Myocyte (in vitro differentiated cells): ENCODE measurements at regions not wholly inside any gene's neighbourhood (a gene's known extent, or its start where the extent isn't known, plus 50 kb on each side); places are given as distances from the start of the nearest gene placed in this dataset.

Experiments
- DNase-seq: peaks from one replicate; pipeline ENCODE4 v3.0.0-alpha.2; 2012; ENCODE audit warnings: low read depth

GRCh38 chr2:125850541-125850940 lies 805.4 kb upstream of the GYPC start:
- no peak for DNase-seq

GRCh38 chr2:125852364-125852763 lies 803.6 kb upstream of the GYPC start:
- no peak for DNase-seq

GRCh38 chr2:125853626-125854025 lies 802.3 kb upstream of the GYPC start:
- DNase-seq: no peak

- DNase-seq: no peak
These were observed 800.8 kb upstream of the GYPC start for GRCh38 chr2:125855204-125855603.

DNA sequence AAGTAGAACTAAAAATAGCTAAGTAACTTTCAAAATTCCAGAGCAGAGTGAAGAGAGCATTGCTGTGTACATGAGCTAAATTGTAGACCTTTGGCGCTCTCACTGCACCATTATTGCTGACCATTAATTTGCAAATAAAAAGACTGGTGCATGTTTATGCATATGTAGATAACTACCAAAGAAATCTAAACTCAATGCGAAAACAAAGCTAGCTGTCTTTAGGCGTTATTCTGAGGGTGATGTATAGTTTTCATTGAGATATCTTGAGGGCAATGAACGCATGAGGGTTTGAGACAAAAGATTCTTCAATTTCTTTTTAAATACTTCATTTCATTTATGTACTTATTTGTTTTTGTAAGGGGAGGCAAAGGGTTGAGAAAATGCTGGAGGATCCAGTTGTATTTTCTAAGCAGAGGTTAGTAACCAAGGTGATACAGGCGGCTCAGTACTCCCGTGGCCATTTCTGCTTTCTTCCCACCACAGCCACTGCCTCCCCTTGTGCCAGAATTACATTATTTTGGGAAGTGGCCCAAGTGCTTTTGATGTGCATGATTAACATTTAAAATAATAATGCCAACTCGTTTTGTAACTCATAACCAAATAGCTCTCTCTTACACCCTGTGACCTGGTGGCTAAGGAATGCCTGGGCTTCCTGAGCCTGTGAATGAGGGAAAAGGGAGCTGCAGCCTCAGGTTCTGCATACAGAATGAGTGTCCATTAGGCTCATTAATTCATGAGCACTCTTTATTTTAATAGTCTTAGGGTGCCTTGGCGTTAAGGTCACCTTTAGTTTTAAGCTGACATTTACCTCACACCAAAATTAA lies 797.8 kb upstream of the GYPC start:
- no peak for DNase-seq

DNA sequence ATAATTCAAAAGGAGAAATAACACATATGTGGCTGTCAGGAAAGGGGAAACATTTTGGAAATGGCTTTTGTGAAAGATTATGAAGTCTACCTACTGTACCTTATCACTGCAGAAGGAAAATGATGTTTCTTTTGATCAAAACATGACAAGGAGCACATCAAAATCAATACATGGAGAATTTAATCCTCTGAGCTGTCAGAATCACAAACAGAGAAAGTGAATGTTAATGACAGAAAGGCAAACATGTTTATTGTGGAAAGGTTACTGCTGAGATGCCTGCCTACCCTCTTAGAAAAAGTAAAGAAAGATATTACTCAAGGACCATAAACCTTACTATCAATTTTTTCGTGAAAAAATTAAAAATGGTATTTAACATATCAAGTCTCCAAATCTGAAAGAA lies 794.5 kb upstream of the GYPC start:
- no peak for DNase-seq

DNA sequence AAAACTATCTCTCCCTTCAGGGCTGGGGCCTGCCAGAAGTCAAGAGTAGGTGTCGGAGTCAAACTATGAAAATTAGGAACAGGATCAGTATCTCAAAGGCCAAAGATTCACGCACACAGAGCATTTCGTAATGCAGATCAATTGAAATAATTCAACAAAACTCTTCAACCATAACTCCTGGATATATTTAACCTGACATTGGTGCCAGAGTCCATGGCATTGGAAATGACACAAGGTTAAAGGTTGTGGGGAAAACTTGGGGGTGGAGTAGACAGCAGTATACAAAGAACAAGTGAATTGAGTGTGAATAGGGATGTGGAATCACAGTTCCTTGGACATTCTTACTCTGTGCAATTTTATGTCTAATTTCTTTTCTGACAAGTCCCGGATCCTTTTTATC lies 788.0 kb upstream of the GYPC start:
- no peak for DNase-seq

DNA sequence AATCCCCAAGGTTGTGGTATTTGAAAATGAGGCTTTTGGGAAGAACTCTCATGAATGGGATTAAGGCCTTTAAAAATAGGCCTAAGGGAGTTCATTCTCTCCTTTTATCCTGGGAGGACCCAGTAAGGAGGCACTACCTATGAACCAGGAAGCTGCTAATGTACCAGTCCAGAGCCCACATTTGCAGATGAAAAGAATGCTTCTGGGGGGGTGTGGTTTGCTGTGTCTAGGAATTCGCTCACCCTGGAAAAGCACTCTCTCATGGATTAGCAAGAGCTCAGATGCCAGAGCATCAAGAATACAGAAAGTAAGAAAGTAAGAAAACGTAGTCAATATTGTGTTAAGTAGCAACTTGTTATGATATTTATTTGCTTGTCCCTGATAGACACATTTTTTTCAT lies 785.7 kb upstream of the GYPC start:
- DNase-seq: no peak

GRCh38 chr2:125870746-125871145 lies 785.2 kb upstream of the GYPC start:
- no peak for DNase-seq

- no peak for DNase-seq
These were observed 781.4 kb upstream of the GYPC start for GRCh38 chr2:125874564-125874963.

GRCh38 chr2:125885340-125885739 lies 770.6 kb upstream of the GYPC start:
- no peak for DNase-seq

DNA sequence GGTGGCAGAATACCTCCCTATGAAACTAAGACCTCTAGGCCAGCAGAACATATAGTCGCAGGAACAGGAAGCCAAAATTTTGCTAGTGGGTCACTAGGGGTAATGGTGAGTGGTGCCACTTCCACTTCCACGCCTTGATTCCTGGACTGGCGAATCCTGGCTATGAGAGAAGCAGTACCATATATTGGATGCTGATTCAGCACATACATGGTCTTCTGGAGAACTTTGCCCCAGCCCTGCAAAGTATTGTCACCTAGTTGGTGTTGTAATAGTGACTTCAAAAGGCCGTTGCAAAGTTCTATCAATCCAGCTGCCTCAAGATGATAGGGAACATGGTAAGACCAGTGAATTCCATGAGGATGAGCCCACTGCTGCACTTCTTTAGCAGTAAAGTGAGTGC lies 769.8 kb upstream of the GYPC start:
- DNase-seq: no peak

DNA sequence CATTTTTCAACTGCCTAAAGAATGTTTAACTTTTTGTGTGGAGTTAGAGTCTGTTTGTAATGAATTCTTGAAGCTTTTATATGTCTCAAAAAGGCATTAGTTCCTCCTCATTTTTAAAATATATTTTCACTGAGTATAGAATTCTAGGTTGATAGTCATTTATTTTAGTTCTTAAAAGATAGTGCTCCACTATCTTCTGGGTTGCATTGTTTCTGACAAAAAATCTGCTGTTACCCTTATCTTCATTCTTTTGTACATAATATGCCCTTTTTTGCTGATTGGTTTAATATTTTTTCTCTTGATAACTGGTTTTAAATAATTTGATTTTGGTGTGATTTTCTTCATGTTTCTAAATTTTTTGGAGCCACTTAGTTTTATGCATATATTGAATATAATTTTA lies 754.7 kb upstream of the GYPC start:
- DNase-seq: no peak

DNA sequence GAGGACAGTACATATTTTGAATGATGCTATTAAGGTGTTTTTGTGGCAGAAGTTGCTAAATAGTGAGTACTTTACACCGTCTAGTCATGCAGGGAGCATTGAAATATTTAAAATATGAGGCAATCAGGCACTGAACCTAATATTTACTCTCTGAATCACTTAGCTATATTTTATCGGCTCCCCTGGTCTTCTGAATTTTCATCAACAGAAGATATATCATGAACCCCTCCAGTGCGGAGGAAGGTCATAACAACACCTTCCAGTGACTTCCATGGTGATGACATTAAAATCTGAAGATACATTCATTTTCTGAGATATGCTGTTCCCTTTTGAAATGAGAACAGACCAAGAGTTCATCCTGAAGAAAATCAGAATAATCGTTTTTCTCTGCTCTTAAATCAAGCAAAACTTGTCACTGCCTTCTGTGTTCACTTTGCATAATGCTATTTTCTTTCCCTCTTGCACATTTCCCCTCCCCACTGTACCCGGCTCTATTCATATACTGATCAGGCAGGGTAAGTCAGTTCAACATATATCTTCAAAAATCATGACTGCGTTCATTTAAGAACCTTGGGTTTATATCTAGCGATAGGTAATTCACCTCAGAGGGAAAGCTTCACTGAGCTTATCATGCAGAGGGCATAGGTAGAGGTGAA lies 729.9 kb upstream of the GYPC start:
- DNase-seq: no peak

DNA sequence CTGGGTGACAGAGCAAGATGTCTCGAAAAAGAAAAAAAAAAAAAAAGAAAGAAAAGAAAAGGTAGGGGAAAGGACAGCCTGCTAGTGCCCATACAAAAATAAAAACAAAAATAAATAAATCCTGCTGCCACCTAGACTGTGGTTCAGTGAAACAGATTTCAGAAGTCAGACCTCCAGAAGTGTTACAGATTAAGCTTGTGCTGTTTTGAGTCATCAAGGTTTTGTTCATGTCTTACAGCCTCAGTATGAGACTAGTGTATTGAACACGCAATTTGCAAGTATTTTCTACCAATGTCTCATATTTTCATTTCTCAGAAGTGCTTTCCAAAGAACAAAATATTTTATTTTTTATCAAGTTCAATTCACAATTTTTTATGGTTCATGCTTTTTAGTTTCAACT lies 720.4 kb upstream of the GYPC start:
- no peak for DNase-seq

- no peak for DNase-seq
These were observed 713.2 kb upstream of the GYPC start for GRCh38 chr2:125942585-125943424.

DNA sequence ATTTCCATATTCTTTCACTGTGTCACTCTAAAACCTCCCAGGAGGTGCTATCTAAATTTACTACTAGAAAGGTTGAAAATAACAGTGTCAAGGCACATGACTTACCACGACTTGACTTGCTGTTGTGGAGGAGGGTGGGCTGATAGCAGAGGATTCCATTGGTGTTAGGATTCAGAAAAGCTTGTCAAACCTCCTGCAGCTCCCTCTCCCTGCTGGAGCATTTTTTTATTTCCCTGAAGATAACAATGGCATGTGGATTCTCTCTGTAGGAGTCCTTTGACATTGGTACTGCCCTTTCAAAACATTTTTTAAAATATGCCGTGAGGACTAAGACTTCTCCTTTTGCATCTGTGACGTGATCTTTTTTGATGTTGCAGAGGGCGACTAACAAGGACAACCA lies 696.9 kb upstream of the GYPC start:
- DNase-seq: no peak

- no peak for DNase-seq
These were observed 694.2 kb upstream of the GYPC start for GRCh38 chr2:125961739-125962138.

DNA sequence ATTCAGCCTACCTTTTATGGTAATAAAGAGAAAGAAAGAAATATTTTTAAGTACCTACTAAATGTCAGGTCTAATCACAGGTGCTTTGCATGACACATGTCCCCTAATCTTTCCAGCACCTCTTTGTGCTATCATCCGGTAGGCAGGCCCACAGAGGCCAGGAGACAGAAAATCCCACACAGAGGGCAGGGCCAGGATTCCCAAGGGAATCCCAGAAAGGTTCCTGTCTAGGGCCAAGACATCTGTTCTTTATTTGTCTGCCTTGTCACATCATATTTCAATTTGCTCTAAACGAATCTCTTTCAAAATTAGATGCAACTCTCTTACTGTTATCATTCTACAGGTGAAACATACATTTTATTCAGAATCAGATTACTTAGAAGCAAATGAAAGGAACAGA lies 676.1 kb upstream of the GYPC start:
- DNase-seq: no peak

GRCh38 chr2:125983364-125983763 lies 672.6 kb upstream of the GYPC start:
- DNase-seq: no peak

DNA sequence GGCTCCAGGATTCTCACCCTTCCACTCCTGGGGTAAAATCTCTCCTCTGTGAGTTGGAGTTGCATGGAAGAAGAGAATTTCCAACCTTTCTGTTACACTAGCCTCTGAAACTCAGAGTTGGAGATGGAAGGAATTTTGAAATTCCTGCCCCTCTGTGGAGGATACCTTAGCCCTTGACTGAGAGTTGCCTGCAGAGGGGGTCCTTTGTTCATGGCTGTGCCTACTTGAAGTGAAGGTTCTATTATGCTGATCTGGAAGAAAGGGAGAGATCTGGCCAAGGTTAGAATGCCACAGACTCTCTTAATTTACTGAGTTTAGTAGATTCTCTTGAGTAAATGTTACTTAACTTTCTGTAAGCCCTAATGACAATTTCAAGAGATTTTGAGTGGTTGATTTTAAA lies 626.6 kb upstream of the GYPC start:
- no peak for DNase-seq

DNA sequence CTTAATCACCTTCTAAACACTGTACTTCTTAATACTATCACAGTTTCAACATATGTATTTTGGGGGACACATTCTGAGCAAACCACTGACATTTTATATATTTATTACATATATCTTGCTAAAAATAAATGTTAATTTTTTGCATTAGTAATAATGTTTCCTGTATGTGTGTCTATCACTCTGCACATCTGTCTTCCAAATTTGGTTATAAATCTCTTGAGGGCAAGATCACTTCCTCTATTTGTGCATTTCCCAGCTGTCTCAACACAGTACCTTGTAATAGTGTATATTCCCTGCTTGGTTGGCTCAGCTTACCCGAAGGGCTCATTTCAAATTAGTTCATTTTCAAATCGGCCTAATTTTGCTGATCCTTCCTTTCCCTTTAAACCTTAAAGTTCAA lies 617.1 kb upstream of the GYPC start:
- no peak for DNase-seq
